GM13976 (cell line): ENCODE measurements at regions not wholly inside any gene's neighbourhood (a gene's known extent, or its start where the extent isn't known, plus 50 kb on each side); places are given as distances from the start of the nearest gene placed in this dataset.
A peak's percentile ranks its signal among the peaks of the same experiment; 100 is the strongest.

Experiments
- DNase-seq: peaks from one replicate; pipeline ENCODE4 v3.0.0; 2012; ENCODE audit warnings: low spot score
- CTCF ChIP-seq: IDR thresholded peaks from 2 replicates; pipeline ENCODE4 v1.5.1; 2012; ENCODE audit warnings: borderline replicate concordance, mild to moderate bottlenecking; ENCODE audit not compliant: insufficient read depth; ENCODE audit errors: extremely low read depth, missing control alignments, control extremely low read depth
- in situ Hi-C: fragments of 300-500 bp; cut with MboI; formaldehyde crosslinking; loops from one replicate; pipeline ENCODE4 v1.12.0; 2022; ENCODE audit warnings: low sequenced_read_pairs, mixed read lengths, inconsistent platforms; ENCODE audit not compliant: unreplicated experiment

GRCh38 chr11:129699711-129700304, 115.8 kb upstream of the TMEM45B start:
- DNase-seq = peak; percentile 3
- in situ Hi-C loops = no loop called here
- no peak for TF ChIP-seq CTCF

- DNase-seq = peak; percentile 3
- in situ Hi-C loops = no loop called here
- no peak for TF ChIP-seq CTCF
Measured at GRCh38 chr11:129700701-129701100, 114.9 kb upstream of the TMEM45B start.

GRCh38 chr11:129701706-129702105, 113.9 kb upstream of the TMEM45B start:
- no peak for TF ChIP-seq CTCF
- peak; percentile 4 for DNase-seq
- in situ Hi-C loops = no loop called here

- peak; percentile 1 for DNase-seq
- TF ChIP-seq CTCF = no peak
- in situ Hi-C loops = no loop called here
Measured at GRCh38 chr11:129702410-129703398, 112.9 kb upstream of the TMEM45B start.

GRCh38 chr11:129703846-129704245, 111.8 kb upstream of the TMEM45B start:
- DNase-seq = no peak
- in situ Hi-C loops = no loop called here
- no peak for TF ChIP-seq CTCF

- no peak for TF ChIP-seq CTCF
- DNase-seq = no peak
- in situ Hi-C loops = no loop called here
Measured at GRCh38 chr11:129704831-129705230, 110.8 kb upstream of the TMEM45B start.
